Raji (cell line): ENCODE measurements at regions not wholly inside any gene's neighbourhood (a gene's known extent, or its start where the extent isn't known, plus 50 kb on each side); places are given as distances from the start of the nearest gene placed in this dataset.

ENCODE experiments used
- POLR2A ChIP-seq: IDR thresholded peaks from 2 replicates; pipeline ENCODE4 v1.6.1; 2011; ENCODE audit warnings: low read depth, low read length, control low read depth; ENCODE audit not compliant: insufficient read depth

DNA sequence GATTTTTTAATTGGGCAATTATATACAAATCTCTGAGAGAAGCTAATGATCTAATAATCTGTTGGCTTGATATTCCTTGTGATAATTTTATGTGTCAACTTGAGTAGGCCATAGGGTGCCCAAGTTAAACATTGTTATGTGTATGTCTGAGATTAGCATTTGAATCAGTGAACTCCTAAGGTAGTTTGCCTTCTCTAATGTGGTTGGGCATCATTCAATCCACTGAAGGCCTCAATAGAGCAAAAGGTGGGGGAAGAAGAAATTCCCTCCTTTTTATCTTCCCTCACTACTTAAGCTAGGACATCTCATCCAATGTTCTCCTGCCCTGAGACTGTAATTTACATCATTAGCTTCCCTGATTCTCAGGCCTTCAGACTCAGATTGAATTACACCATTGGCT lies 394.5 kb downstream of the LMO4 start:
- TF ChIP-seq POLR2A: no peak

DNA sequence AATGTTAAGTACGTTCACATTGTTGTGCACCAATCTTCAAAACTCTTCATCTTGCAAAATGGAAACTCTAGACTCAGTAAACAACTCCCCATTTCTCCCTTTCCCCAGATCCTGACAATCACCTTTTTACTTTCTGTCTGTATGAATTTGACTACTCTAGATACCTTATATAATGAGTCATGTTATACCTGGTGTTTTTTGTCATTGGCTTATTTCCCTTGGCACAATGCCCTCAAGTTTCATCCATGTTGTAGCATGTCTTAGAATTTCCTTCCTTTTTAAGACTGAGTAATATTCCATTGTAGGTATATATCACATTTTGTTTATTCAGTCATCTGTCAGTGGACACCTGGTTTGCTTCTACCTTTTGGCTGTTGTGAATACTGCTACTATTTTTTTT lies 399.5 kb downstream of the LMO4 start:
- no peak for TF ChIP-seq POLR2A

DNA sequence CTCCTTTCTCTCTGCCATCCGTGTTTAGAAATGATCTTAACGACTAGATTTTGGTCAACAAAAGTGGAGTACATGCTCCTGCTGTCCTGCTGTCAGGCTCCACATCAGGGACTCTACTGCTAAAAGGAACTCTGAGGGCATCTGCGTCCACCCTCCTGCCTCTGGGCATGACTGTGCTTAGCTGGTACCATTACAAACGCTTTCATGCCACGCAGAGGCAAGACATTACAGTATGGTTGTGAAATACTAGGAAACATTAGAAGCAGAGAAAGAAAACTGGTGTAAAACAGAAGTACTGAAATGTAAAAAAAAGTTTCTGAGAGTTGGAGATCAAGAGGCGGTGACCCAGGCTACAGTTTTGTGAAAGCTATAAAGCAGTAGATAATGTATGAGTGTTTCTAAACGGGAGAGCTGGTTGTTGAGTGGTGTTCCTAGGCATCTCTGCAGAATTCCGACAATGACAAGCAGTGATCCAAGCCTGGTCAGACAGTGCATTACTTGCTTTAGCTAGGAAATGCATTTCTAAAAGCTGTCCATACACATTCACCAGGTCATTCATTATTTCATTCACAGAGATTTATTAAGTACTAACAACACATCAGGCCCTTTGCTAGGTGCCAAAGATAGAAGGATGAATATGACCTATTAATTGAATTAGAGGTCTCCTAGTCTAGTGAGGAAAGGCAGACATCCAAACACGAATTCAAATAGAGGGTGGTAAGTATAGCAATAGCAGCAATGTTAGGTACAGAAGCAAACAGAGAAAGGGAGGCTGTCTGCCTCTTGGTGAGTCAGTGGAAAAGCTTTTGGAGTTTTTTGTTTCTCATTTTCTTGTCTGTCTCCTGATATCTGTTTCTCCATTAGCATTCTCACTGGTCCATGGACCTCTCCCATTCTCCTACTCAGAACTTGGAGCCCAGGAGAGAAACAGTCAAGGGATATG lies 401.9 kb downstream of the LMO4 start:
- no peak for TF ChIP-seq POLR2A

DNA sequence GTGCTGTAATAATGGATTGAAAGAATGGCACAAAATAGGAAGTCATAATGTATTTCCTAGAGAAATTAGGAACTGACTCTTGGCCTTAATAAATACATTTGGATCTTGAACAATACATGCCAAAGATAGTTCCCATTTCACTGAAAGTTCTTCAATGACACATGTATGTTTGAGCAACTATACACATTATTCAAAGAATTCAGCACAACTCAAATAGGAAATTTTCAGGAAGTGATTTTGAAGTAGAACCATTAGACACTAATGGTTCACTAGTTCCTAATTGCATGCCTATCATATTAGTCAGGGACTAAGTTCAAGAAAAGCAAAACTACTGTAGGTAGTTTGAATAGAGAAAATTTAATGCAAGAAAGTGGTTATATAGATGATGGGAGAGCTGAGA lies 404.7 kb downstream of the LMO4 start:
- TF ChIP-seq POLR2A: no peak

DNA sequence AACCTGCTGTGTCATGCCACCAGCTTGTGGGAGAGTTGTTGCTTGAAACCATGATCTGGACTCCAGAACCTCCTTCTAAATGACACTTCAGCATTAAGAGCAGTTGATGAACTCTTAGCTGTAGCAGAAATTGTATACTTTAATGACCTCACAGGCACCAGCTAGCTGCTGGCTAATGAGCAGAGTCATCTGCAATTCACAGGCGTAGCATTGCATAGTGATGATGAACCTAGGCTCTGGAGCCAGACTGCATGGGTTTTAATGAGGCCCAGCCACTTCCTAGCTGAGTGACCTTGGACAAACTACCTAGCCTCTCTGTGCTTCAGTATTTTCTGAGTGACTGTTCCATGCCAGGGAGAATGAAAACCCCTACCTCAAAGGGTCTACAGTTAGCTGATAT lies 407.1 kb downstream of the LMO4 start:
- no peak for TF ChIP-seq POLR2A

DNA sequence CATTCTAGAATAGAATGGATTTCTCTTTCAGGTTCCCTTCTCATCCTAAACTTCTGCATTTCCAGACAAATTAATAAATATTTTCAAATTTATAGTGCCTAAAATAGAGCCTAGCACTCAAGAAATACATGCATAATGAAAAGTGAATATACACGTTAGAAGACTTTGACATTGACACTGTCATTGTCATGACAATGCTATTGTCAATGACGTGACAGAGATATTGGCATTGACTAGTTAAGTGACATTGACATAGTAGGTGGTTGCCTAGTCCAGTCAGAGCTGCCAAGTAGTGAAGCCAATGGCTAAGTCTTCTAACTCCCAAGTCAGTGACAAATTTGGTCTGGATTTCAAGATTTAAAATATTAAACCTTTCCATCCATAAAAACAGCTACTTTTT lies 410.5 kb downstream of the LMO4 start:
- no peak for TF ChIP-seq POLR2A

DNA sequence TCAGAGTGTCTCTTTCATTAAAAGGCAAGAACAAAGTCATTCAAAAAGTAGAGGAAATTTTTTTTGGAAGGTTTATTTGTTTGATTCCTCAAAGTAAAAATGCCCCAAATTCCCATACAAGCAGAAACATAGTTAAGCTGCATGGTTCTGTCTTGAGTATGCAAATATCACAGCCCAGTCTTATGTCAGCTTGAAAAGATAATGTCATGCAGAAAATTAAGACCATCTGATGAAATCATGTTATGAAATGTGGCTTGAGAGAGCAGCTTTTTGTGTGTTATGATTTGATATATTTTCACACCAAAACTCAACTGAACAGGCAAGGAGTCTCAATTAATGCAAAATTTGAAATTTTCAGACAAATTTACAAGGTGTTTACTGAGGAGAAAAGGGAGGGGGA lies 411.0 kb downstream of the LMO4 start:
- TF ChIP-seq POLR2A: no peak

DNA sequence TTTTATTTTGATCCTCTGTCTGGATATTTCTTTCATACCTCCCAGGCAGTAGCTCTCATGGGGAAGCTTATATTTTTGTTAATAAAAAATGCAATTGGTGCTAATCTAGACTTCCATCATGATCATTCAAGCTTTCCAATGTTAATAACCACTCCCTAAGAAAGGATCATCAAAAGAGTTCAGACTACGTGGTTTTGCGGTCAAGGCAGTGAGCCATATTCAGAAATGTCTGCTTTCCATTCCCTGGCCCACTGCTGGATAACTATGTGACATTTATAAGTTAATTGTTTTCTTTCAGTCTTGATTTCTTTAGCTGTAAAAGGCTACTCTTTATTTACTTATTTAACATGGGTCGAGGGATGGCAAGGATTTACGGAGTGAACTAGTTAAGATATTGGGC lies 414.6 kb downstream of the LMO4 start:
- TF ChIP-seq POLR2A: no peak

DNA sequence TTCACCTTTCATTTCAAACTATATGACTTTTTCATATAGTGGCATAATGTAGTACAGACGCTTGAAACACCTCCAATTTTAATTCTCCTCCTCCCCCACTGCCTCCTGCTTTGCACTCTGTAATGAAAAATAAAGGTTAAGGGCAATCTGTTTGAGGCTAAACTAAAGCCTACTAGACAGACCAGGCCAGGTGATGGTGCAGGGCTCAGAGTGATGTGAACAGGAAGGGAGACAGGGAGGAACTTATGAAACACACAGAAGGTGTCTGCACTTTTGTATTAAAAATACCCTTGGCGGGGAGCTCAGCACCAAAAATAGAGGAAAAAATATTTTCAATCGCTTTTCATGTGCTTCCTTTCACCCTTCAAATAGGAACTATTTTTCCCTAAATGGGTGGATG lies 415.4 kb downstream of the LMO4 start:
- no peak for TF ChIP-seq POLR2A

DNA sequence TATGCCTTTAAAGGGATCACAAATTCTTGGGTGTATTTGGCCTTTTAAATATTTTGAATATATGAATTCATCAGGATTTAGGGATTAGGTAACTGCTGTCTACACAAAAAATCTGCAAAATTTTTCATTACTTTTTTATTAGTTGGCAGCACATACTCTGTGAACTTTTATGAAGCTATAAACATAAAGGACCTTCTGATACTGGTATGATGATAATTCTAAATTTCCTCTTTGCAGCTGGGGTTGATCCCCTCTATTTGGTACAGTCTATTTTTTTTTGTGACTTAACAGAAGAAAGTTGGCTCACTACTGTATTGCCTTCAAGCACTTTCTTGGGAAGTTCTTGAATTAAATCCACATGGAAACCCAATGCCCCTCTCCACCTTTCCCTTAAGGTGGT lies 416.1 kb downstream of the LMO4 start:
- TF ChIP-seq POLR2A: no peak

DNA sequence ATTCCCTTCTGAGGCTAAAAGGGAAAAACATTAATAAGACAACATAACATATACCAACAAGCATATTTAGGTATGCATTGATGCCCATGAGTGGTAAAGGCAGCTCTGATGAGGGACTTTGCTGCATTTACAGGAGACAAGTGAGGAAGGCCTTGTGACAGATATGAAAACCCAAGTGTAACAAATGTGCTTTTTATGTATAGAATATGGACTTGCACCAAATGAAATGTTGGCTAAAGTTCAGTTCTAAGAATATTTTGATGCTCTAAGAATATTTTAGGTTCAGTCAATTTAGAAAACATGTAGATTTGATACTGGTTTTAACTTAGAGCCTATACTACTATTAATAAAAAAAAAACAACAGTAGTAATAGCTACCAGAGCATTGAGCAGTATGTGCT lies 424.7 kb downstream of the LMO4 start:
- TF ChIP-seq POLR2A: no peak

DNA sequence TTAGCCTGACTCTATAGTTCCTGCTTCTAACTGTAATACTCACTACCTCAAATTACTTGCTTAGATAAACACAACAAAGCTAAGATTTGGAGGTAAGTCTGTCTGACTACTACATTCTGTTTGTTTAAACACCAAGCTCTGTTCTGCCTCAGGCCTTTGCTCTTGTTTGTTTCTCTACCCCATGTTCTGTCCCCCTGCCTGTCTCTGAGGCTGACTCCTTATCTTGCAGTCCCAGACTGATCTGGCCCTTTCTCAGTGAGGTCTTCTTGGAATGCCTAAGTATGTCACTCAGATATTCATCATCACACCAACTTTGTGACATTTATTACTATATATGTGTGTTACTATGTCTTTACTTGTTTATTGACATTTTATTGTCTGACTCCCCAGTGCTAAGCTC lies 425.5 kb downstream of the LMO4 start:
- TF ChIP-seq POLR2A: no peak

DNA sequence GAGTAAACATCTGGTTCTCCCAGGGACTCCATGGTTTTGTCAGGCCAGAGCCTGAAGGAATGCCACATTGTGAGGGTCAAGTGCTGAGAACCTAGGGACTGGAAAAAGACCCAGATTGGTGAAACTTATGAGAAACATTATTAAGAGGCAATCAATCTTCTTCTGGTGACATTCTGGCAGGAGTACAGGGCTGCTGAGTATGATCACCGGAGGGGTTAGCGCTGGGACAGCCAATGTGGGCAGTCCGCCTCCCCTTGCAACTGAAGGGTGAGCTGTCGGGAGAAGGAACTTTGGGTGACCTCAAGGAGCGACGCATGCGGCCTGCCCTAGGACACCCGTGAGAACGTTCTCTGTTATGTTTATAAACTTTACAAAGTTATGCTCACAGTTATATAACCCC lies 429.0 kb downstream of the LMO4 start:
- TF ChIP-seq POLR2A: no peak

DNA sequence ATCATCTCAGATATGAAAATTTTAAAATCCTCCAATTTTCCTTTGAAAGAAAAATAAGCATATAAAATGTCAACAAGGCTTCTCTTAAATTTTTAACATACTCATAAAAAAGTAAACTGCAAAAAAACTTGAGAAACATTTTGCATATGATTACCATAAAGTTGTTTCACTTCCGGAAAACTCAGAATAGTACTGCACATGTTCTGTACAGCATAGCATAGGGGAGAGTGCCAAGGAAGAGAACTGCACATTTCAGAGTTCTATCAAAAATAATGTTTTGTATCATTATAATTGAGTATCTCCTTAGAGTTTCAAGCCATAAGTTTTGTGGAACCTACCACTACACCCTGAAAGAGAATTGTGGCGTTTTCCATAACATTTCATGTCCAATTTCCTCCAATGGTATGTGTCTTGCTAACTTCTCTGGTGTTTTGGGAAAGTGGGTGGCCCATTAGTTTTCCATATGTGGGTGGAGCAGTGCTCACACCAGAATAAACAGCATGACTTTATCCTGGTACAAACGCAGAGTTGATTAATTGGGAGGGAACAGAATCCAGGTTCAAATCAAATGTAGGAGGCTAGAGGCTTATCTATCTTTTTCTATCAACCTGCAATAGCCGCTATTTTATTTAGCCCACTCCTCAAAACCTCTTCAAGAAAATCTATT lies 430.9 kb downstream of the LMO4 start:
- TF ChIP-seq POLR2A: no peak

DNA sequence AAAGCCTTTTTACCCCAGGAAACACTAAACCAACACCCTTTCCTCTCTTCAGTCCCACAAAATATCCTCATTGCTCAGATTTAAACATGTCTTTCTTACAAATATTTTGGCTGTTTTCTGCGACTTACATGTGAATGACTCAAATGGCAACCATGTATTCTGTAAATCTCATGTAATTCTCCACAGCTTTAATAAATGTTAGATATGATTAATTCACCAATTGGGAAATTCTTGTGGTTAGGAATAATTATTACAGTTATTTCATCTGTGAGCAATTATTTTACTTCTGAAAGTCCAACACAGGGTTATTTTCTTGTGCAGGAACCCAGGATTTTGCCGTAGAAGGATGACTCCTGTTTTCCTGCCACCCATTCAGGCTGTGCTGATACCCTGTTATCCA lies 431.5 kb downstream of the LMO4 start:
- TF ChIP-seq POLR2A: no peak

DNA sequence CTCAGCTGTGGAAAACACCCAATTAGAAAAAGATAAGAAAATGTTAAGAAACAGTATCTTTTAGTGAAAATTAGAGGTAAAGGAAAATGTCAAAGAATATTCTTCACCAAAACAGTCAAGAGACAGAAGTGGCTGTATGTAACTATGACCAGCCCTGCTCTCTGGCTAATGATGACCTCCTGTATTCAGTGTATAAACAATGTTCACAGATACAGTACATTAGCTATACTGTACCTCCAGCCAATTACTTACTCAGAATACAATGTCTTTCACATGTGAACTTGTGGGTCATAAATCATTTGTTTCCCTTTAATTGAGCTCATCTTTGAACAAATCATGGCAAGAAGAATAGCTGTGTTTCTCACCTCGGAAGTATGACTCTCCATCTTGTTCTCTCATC lies 432.0 kb downstream of the LMO4 start:
- TF ChIP-seq POLR2A: no peak

DNA sequence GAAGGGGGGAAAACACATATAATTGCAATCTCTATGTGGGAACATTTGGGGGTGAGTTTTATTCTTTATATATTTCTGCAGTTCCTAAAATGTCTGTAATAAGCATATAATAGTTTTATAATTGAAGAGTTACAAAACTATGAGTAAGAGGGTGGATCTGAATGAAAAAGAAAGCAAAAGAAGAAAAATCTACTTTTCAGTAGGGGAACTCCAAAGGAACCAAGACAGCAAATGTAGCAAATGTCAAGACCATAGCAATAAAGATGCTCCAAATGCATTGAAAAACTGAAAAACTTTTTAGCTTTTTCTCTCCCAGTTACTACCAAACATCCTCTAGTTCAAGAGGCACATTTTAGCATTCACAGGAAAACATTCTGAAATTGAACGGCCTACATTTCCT lies 434.8 kb downstream of the LMO4 start:
- no peak for TF ChIP-seq POLR2A

DNA sequence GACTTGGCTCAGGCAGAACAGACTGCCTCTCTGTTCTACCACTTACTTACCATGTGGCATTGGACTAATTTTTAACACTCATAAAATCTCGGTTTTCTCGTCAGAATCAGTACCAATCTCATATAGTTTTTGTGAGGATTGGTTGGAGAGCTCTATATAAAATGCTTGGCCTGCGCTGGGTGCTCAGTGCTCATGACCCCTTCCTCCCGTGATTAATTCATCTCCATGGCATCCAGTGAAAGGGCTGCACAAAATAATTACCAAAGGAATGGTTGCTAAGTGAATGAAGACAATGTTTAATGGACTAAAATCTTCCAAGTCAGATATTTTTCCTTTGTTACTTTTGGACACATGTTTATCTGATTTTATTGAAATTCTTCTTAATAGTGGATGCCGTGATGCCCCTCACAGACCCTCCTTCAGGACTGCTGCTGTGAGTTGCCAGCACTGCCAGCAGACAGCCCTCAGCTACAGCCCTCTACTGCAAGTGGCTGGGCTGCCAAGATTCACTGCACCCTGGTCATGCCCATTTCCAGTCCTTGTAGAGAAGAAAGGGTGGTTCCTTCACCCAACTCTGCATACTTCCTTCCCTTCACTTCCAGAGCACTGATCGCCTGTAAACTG lies 436.5 kb downstream of the LMO4 start:
- no peak for TF ChIP-seq POLR2A
